Sigmoid colon (tissue), 6 donors: ENCODE measurements at regions not wholly inside any gene's neighbourhood (a gene's known extent, or its start where the extent isn't known, plus 50 kb on each side); places are given as distances from the start of the nearest gene placed in this dataset.

Experiments
- DNase-seq: peaks from one replicate; pipeline ENCODE4 v3.0.0-alpha.2; 2019
- H3K27ac ChIP-seq, 4 donors: fragments of 200-600 bp; sonication (generic); one replicate each; pipeline ENCODE4 v1.5.1; 2016 to 2019; ENCODE audit warnings: mild to moderate bottlenecking in 1 of 4
- H3K27me3 ChIP-seq, 3 donors: fragments of 200-600 bp; sonication (generic); one replicate each; pipeline ENCODE4 v1.5.1; 2019; ENCODE audit warnings: mild to moderate bottlenecking in 1 of 3
- H3K36me3 ChIP-seq, 4 donors: fragments of 200-600 bp; sonication (generic); one replicate each; pipeline ENCODE4 v1.5.1; 2016 to 2019
- H3K4me1 ChIP-seq, 4 donors: fragments of 200-600 bp; sonication (generic); one replicate each; pipeline ENCODE4 v1.5.1; 2017 to 2019
- H3K4me3 ChIP-seq, 4 donors: fragments of 200-600 bp; sonication (generic); one replicate each; pipeline ENCODE4 v1.5.1; 2017 to 2019; ENCODE audit warnings: mild to moderate bottlenecking in 2 of 4, moderate library complexity in 1 of 4
- H3K9me3 ChIP-seq, 4 donors: fragments of 200-600 bp in 3 of 4; sonication (generic) in 3 of 4; one replicate each; pipeline versions ENCODE4 v1.5.1 to v1.6.1; 2013 to 2019
- CTCF ChIP-seq, 4 experiments: fragments of 450-650 bp in 3 of 4; fragments of 200-600 bp in 1 of 4; IDR thresholded peaks; one replicate each; pipeline ENCODE4 v1.5.1; 2016 to 2019; ENCODE audit warnings: antibody characterized with exemption in 4 of 4, mild to moderate bottlenecking in 3 of 4, moderate library complexity in 2 of 4
- EP300 ChIP-seq, 4 donors: sonication (generic); formaldehyde crosslinking; IDR thresholded peaks; one replicate each; pipeline ENCODE4 v1.6.1; 2017; ENCODE audit warnings: antibody characterized with exemption in 4 of 4
- POLR2A ChIP-seq, 2 donors: fragments of 450-650 bp; IDR thresholded peaks; one replicate each; pipeline ENCODE4 v1.6.1; 2016; ENCODE audit warnings: antibody characterized with exemption in 2 of 2, mild to moderate bottlenecking in 2 of 2, moderate library complexity in 2 of 2
- POLR2AphosphoS5 ChIP-seq, 4 donors: sonication (generic); formaldehyde crosslinking; IDR thresholded peaks; one replicate each; pipeline ENCODE4 v1.6.1; 2017; ENCODE audit warnings: antibody characterized with exemption in 4 of 4
- WGBS, 2 donors: extraction: QIAGEN DNeasy Blood & Tissue Kit; methylation state at CpG; one replicate each; pipeline ENCODE4 v1.1.7; 2013; 5-methylcytosine and 5-hydroxymethylcytosine counted together
- intact Hi-C: fragments of 100-400 bp; cut with DNase I; formaldehyde crosslinking; loops from one replicate; pipeline ENCODE4 v1.15.1; 2023
- donor health status: healthy with polysubstance abuse.
- donor health status: healthy.

GRCh38 chr6:167392631-167393316, 67.9 kb downstream of the TTLL2 start:
- 84 to 87% methylated on average over 13 of the region's 13 CpGs for WGBS, 2 donors
- no peak overlapping the region for H3K27ac ChIP-seq
- DNase-seq = no peak
- peaks cover 0 to 6% (median 0%) of the 10 kb centered on the region in 4 donors for H3K4me1 ChIP-seq
- TF ChIP-seq POLR2AphosphoS5 (IDR thresholded peaks at IDR 0.05) = no peak
- TF ChIP-seq CTCF (IDR thresholded peaks at IDR 0.05) = no peak
- TF ChIP-seq POLR2A (IDR thresholded peaks at IDR 0.05) = no peak
- no peak for TF ChIP-seq EP300 (IDR thresholded peaks at IDR 0.05)
- H3K4me3 ChIP-seq = no peak overlapping the region
- no peaks in the 10 kb centered on the region for H3K27me3 ChIP-seq
- no peaks in the 10 kb centered on the region for H3K36me3 ChIP-seq
- intact Hi-C loops = no loop called here
- no peaks in the 10 kb centered on the region for H3K9me3 ChIP-seq

- 92 to 94% methylated on average over 7 of the region's 7 CpGs for whole genome bisulfite sequencing, 2 donors
- intact Hi-C loops = no loop called here
- H3K4me1 ChIP-seq = peaks cover 0 to 6% (median 0%) of the 10 kb centered on the region in 4 donors
- H3K9me3 ChIP-seq = no peaks in the 10 kb centered on the region
- no peak overlapping the region for H3K27ac ChIP-seq
- DNase-seq = no peak
- H3K27me3 ChIP-seq = no peaks in the 10 kb centered on the region
- TF ChIP-seq EP300 (IDR thresholded peaks at IDR 0.05) (no peak), POLR2A (IDR thresholded peaks at IDR 0.05) (no peak), POLR2AphosphoS5 (IDR thresholded peaks at IDR 0.05) (no peak), CTCF (IDR thresholded peaks at IDR 0.05) (no peak)
- H3K4me3 ChIP-seq = no peak overlapping the region
- no peaks in the 10 kb centered on the region for H3K36me3 ChIP-seq
Observed at GRCh38 chr6:167393731-167394130, 68.8 kb downstream of the TTLL2 start.

GRCh38 chr6:167394339-167394738, 69.5 kb downstream of the TTLL2 start:
- DNase-seq = no peak
- Histone ChIP-seq H3K27ac (no peak overlapping the region), H3K4me1 (peaks cover 0 to 6% (median 0%) of the 10 kb centered on the region in 4 donors), H3K27me3 (no peaks in the 10 kb centered on the region), H3K36me3 (no peaks in the 10 kb centered on the region), H3K4me3 (no peak overlapping the region), H3K9me3 (no peaks in the 10 kb centered on the region)
- intact Hi-C loops = no loop called here
- TF ChIP-seq EP300 (IDR thresholded peaks at IDR 0.05) = no peak
- no peak for TF ChIP-seq POLR2A (IDR thresholded peaks at IDR 0.05)
- TF ChIP-seq POLR2AphosphoS5 (IDR thresholded peaks at IDR 0.05) = no peak
- no peak for TF ChIP-seq CTCF (IDR thresholded peaks at IDR 0.05)
- 77 to 88% methylated on average over 8 of the region's 8 CpGs for WGBS, 2 donors

GRCh38 chr6:167394820-167395219, 69.9 kb downstream of the TTLL2 start:
- no peak overlapping the region for H3K4me3 ChIP-seq
- no peaks in the 10 kb centered on the region for H3K27me3 ChIP-seq
- TF ChIP-seq POLR2AphosphoS5 (IDR thresholded peaks at IDR 0.05) = no peak
- TF ChIP-seq EP300 (IDR thresholded peaks at IDR 0.05) = no peak
- no peak for TF ChIP-seq POLR2A (IDR thresholded peaks at IDR 0.05)
- no peak for TF ChIP-seq CTCF (IDR thresholded peaks at IDR 0.05)
- peaks cover 0 to 6% (median 0%) of the 10 kb centered on the region in 4 donors for H3K4me1 ChIP-seq
- no peak overlapping the region for H3K27ac ChIP-seq
- H3K36me3 ChIP-seq = no peaks in the 10 kb centered on the region
- 96% methylated on average over 19 of the region's 19 CpGs for WGBS, 2 donors
- no peak for DNase-seq
- H3K9me3 ChIP-seq = no peaks in the 10 kb centered on the region
- intact Hi-C loops = no loop called here
